ENCODE measurements at regions not wholly inside any gene's neighbourhood (a gene's known extent, or its start where the extent isn't known, plus 50 kb on each side); places are given as distances from the start of the nearest gene placed in this dataset.
A peak's percentile ranks its signal among the peaks of the same experiment; 100 is the strongest.

- no peak for TF ChIP-seq WIZ (CRISPR knock-in tag; IDR thresholded peaks at IDR 0.05)
- no peak for TF ChIP-seq CSRNP1 (CRISPR knock-in tag; IDR thresholded peaks at IDR 0.05)
- TF ChIP-seq BORCS8-MEF2B (CRISPR knock-in tag; IDR thresholded peaks at IDR 0.05) = 0 out of 2 replicates have a peak, but pooled peaks have one; percentile 30
- peak; percentile 64; the same call in 1 of the 2 replicates for TF ChIP-seq ESRRA (CRISPR knock-in tag; IDR thresholded peaks at IDR 0.05; ENCODE audit: low read depth)
Measured at GRCh38 chr14:101239065-101239464, 322.2 kb upstream of the DIO3 start.
